K562 (cell line): ENCODE measurements at regions not wholly inside any gene's neighbourhood (a gene's known extent, or its start where the extent isn't known, plus 50 kb on each side); places are given as distances from the start of the nearest gene placed in this dataset.

ENCODE experiments used
- ATAC-seq: fragments of 200-7000 bp; cut with Tn5 transposase; 3 replicates; pipeline ENCODE4 v1.9.1; 2020; ENCODE audit warnings: moderate library complexity
- BruUV-seq: library from RNA; stranded (reverse); fragments of 400-500 nt; replicated peaks from 2 replicates; lab custom pipeline; 2021; lab: Mats Ljungman, UMichigan
- CTCF ChIA-PET: fragments of 300-600 bp; formaldehyde crosslinking; extraction: SDS; loops from one replicate; lab custom pipeline; 2021; ENCODE audit warnings: low intra/inter-chr PET ratio; lab: Yijun Ruan, JAX
- POLR2A ChIA-PET: fragments of 300-600, 350-650 bp; sonication (Branson Sonifier 250); formaldehyde crosslinking; extraction: SDS; loops from one replicate; lab custom pipeline; 2021; ENCODE audit warnings: antibody characterized with exemption, inconsistent platforms; lab: Yijun Ruan, JAX
- DNase-seq, 4 experiments: peaks; one replicate each; pipeline versions ENCODE4 v3.0.0 to v3.0.0-alpha.2; 2011 to 2018; ENCODE audit warnings: low spot score in 3 of 4, mixed read lengths in 3 of 4; ENCODE audit errors: extremely low read depth in 1 of 4
- FAIRE-seq: peaks from 2 replicates; lab custom pipeline; 2011; peaks lifted over from hg19 to GRCh38; lab: Jason Lieb, UNC
- H2AFZ ChIP-seq: 2 replicates; pipeline ENCODE4 v1.6.0; 2011; ENCODE audit warnings: low read depth, low read length, control low read depth, inconsistent platforms
- H3K27ac ChIP-seq: fragments of 200-600 bp; 3 replicates; pipeline ENCODE4 v1.8.0; 2011; ENCODE audit warnings: low read depth, mild to moderate bottlenecking, control low read depth, inconsistent platforms, low read length, moderate library complexity, mixed read lengths; ENCODE audit errors: extremely low read depth
- H3K27me3 ChIP-seq, 2 experiments: fragments of 300-600 bp in 1 of 2; 2 replicates in 1 of 2; 3 replicates in 1 of 2; pipeline versions ENCODE4 v1.6.0 to v1.8.0; 2011; ENCODE audit warnings: inconsistent platforms in 2 of 2, low read length in 2 of 2, mild to moderate bottlenecking in 1 of 2, mixed read lengths in 1 of 2, moderate library complexity in 1 of 2; ENCODE audit not compliant: control insufficient read depth in 2 of 2, insufficient read depth in 2 of 2
- H3K36me3 ChIP-seq: fragments of 300-600 bp; 3 replicates; pipeline ENCODE4 v1.8.0; 2011; ENCODE audit warnings: mild to moderate bottlenecking, low read length, inconsistent platforms; ENCODE audit not compliant: control insufficient read depth, insufficient read depth
- H3K4me1 ChIP-seq, 2 experiments: fragments of 200-600 bp in 1 of 2; replicated peaks in 1 of 2; 2 replicates in 1 of 2; 3 replicates in 1 of 2; pipeline versions ENCODE4 v1.5.1 to v1.8.0; 2011; ENCODE audit warnings: inconsistent platforms in 2 of 2, low read length in 2 of 2, mild to moderate bottlenecking in 1 of 2, mixed read lengths in 1 of 2, moderate library complexity in 1 of 2; ENCODE audit not compliant: control insufficient read depth in 2 of 2, insufficient read depth in 2 of 2
- H3K4me2 ChIP-seq: 2 replicates; pipeline ENCODE4 v1.6.1; 2011; ENCODE audit warnings: low read length, control low read depth, inconsistent platforms, mixed read lengths; ENCODE audit not compliant: insufficient read depth
- H3K4me3 ChIP-seq: fragments of 200-600 bp; sonication (generic), shearing (Covaris generic); 2 replicates; pipeline ENCODE4 v1.5.1; 2016; ENCODE audit warnings: control low read depth, inconsistent platforms
- H3K79me2 ChIP-seq: fragments of 200-600 bp; 3 replicates; pipeline ENCODE4 v1.8.0; 2011; ENCODE audit warnings: low read length, inconsistent platforms; ENCODE audit not compliant: control insufficient read depth, insufficient read depth
- H3K9ac ChIP-seq, 2 experiments: 2 replicates each; pipeline versions ENCODE4 v1.6.0 to v1.6.1; 2011; ENCODE audit warnings: low read depth in 2 of 2, low read length in 2 of 2, control low read depth in 1 of 2, inconsistent platforms in 1 of 2, mild to moderate bottlenecking in 1 of 2, mixed read lengths in 1 of 2; ENCODE audit not compliant: insufficient read depth in 1 of 2
- H3K9me1 ChIP-seq: one replicate; pipeline ENCODE4 v1.6.0; 2011; ENCODE audit warnings: inconsistent platforms, mild to moderate bottlenecking, low read length, moderate library complexity; ENCODE audit not compliant: control insufficient read depth, insufficient read depth
- H3K9me3 ChIP-seq: replicated peaks from 2 replicates; pipeline ENCODE4 v1.5.1; 2011; ENCODE audit warnings: low read depth, low read length, inconsistent platforms; ENCODE audit not compliant: control insufficient read depth, insufficient read depth
- H4K20me1 ChIP-seq: replicated peaks from 2 replicates; pipeline ENCODE4 v1.6.1; 2011; ENCODE audit warnings: low read length, inconsistent platforms, mixed read lengths; ENCODE audit not compliant: control insufficient read depth, insufficient read depth
- ARID1B ChIP-seq: fragments of 450-650 bp; IDR thresholded peaks from 2 replicates; pipeline ENCODE4 v1.6.1; 2016; ENCODE audit warnings: antibody characterized with exemption, mild to moderate bottlenecking, inconsistent platforms
- EP400 ChIP-seq: fragments of 450-650 bp; IDR thresholded peaks from 2 replicates; pipeline ENCODE4 v1.6.1; 2017; ENCODE audit warnings: antibody characterized with exemption, mild to moderate bottlenecking, moderate library complexity
- IRF2 ChIP-seq: sonication (generic); formaldehyde crosslinking; IDR thresholded peaks from 2 replicates; pipeline ENCODE4 v1.8.1; 2022; ENCODE audit warnings: mild to moderate bottlenecking, missing genetic modification reagents
- MECOM ChIP-seq: fragments of 250-450 bp; sonication (Bioruptor Pico); IDR thresholded peaks from 2 replicates; pipeline ENCODE4 v1.8.0; 2022; ENCODE audit warnings: inconsistent platforms
- SPI1 ChIP-seq: IDR thresholded peaks from 2 replicates; pipeline ENCODE4 v1.6.1; 2011; ENCODE audit warnings: low read depth, low read length, control low read depth, borderline replicate concordance
- THRA ChIP-seq: fragments of 450-650 bp; IDR thresholded peaks from 2 replicates; pipeline ENCODE4 v1.6.1; 2017; ENCODE audit warnings: mild to moderate bottlenecking, moderate library complexity
- ZFPM2 ChIP-seq: fragments of 250-450 bp; sonication (Bioruptor Pico); IDR thresholded peaks from 2 replicates; pipeline ENCODE4 v1.5.1; 2022; ENCODE audit warnings: mild to moderate bottlenecking
- ZNF668 ChIP-seq: fragments of 250-450 bp; sonication (Bioruptor Pico); IDR thresholded peaks from 2 replicates; pipeline ENCODE4 v1.8.0; 2022; ENCODE audit warnings: mild to moderate bottlenecking, inconsistent platforms
- WGBS: fragments of 100-300 bp; shearing (Covaris generic); methylation state at CpG from one replicate; pipeline ENCODE4 v1.1.6; 2016; ENCODE audit warnings: low coverage, mixed read lengths; ENCODE audit not compliant: insufficient coverage; ENCODE audit errors: missing lambda C conversion rate; 5-methylcytosine and 5-hydroxymethylcytosine counted together
- in situ Hi-C: fragments of 300-500 bp; cut with MboI; formaldehyde crosslinking; loops from 4 replicates; pipeline ENCODE4 v1.15.0; 2018; ENCODE audit warnings: inconsistent platforms, mixed read lengths
- intact Hi-C: fragments of 100-400 bp; cut with micrococcal nuclease; formaldehyde crosslinking; loops from 2 replicates; pipeline ENCODE4 v1.14.2; 2022

- TF ChIP-seq ZFPM2 (CRISPR knock-in tag) (no peak), ARID1B (peak; percentile 20; the same call in 1 of the 2 replicates), MECOM (CRISPR knock-in tag) (no peak), SPI1 (peak; percentile 85), ZNF668 (CRISPR knock-in tag) (no peak)
Observed at GRCh38 chr21:35868005-35868868, 192.1 kb downstream of the SETD4 start (continued).

- no TSS peak for BruUV-seq
- in situ Hi-C loops (no loop called here), intact Hi-C loops (no loop called here)
- Histone ChIP-seq H3K27ac (no peak overlapping the region), H3K9ac (no peak overlapping the region), H4K20me1 (no peaks in the 10 kb centered on the region; the same call in 1 of the 2 replicates), H3K4me3 (no peak overlapping the region), H3K9me1 (no peaks in the 10 kb centered on the region), H3K27me3 (no peaks in the 10 kb centered on the region), H3K4me1 (no peaks in the 10 kb centered on the region), H3K4me2 (no peak overlapping the region), H3K9me3 (no peaks in the 10 kb centered on the region), H3K79me2 (no peaks in the 10 kb centered on the region), H2AFZ (no peak overlapping the region), H3K36me3 (no peaks in the 10 kb centered on the region)
- WGBS = 0% methylated on average over 4 of the region's 4 CpGs
- FAIRE-seq (no peak), ATAC-seq (no peak), DNase-seq (no peak)
- ChIA-PET POLR2A (no interaction called here), CTCF (no interaction called here)
- no peak for TF ChIP-seq EP400
- TF ChIP-seq THRA = no peak
- no peak for TF ChIP-seq IRF2 (CRISPR knock-in tag)
Observed at GRCh38 chr21:35864039-35864438, 196.3 kb downstream of the SETD4 start.
